ENCODE measurements at regions not wholly inside any gene's neighbourhood (a gene's known extent, or its start where the extent isn't known, plus 50 kb on each side); places are given as distances from the start of the nearest gene placed in this dataset.

- no peak for TF ChIP-seq POLR2AphosphoS5 (IDR thresholded peaks at IDR 0.05; ENCODE audit: low read depth, low read length)
- no peak for TF ChIP-seq POLR2A (IDR thresholded peaks at IDR 0.05; ENCODE audit: low read depth, low read length)
These were observed 888.6 kb downstream of the GRID1 start for GRCh38 chr10:85477979-85478378.

Data from GM12892 (cell line).